Stimulated activated CD4-positive, alpha-beta T cell treated with anti-CD3 and anti-CD28 coated beads, Interleukin-12 subunit alpha, Interleukin-12 subunit beta, amount 100 ng/mL, for 24 hours (primary cell): ENCODE measurements at regions not wholly inside any gene's neighbourhood (a gene's known extent, or its start where the extent isn't known, plus 50 kb on each side); places are given as distances from the start of the nearest gene placed in this dataset.
"Not testable (repeated sequence)": the region's sequence is repeated elsewhere in the genome, so short reads cannot be mapped to it uniquely, and the experiment has no call there.

Experiments used
- DNase-seq, 2 experiments: peaks; one replicate each; pipeline ENCODE4 v3.0.0-alpha.2; 2020; ENCODE audit warnings: low read depth in 2 of 2

DNA sequence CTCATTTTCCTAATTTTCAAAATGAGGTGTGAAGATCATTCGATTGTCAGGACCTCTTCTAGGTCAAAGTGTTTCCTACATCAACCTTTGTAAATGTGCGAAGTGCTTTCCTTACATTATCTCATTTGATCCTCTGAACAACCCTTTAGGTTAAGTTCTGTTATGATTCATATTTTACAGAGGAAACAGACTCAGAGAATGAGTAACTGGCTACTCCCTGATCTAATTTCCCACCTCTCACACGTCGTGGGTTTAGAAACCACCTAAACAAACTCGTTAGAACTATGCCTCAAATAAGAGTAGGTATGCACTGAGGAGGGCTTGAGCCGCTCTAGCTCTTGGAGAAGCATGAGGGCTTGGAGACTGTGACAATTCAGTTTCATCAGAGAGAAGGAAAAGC is 148.6 kb downstream of the CD47 start:
- peak; percentile 11 to 15 for DNase-seq

DNA sequence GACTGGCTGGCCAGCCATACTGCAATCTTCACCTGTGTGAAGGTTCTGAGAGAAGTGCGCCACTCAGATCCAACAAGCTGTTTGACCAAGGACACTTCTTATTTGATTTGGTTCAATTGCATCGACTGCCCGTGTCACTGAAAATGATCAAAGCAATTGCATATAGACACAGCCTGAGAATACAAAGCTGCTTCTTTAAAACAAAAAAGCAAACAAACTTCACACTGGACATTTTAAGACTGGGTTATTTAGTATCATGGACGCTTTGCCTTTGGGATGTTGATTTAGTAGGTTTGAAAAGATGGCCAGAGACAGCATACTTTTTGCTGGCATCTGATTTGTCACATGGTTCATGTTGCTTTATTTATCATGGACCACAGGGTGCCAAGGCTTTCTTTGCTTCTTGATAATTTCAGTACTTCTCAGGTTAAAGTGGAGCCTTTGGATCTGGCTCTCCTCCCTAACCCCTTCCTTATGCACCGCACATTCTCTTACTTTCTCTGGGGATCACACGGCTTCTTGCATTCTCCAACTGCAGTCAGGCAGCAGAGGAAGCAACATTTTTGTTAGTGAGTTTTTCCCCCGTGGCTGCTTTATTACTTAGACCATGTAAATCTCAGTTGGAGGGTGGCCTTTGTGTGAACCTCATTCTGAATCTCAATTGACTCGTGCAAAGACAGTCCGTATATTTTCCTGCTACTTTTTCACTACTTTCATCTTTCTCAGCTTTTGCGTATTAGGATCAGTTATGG is 151.0 kb downstream of the CD47 start:
- no peak for DNase-seq

DNA sequence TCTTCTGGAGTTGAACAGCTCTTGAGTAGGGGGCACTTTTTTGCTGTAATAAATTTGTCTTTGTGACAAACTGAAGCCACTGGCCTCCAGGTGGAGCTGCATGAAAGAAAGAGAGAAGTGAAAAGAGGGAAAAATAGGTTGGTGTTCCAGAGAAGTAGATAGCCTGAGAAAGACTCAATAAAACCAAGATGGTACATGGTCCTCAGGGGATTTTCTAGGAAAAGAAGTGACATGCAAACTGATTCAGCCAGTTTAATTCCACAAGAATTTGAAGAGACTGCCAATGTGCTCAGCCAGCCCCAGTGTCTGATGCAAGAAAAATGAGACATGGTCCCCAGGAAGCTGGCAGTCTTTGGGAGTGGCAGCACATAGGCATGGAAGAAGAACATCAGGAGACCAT is 152.7 kb downstream of the CD47 start:
- DNase-seq, result no peak

DNA sequence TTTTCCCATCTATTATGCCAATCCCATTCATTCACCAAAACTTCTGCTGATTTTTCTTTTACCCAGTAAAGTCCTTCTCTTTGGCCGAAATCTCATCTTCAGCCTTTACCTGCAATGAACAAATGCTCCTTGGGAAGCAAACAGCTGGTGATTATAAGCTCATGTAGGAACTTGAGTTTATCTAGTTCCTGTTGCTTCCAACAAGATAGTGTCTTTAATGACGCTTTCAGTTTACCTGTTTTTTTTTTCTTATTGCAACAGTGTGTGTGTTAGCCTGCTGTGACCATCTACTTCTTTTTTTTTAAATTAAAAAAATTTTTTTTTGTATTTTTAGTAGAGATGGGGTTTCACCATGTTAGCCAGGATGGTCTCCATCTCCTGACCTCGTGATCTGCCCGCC is 156.0 kb downstream of the CD47 start:
- no peak for DNase-seq

DNA sequence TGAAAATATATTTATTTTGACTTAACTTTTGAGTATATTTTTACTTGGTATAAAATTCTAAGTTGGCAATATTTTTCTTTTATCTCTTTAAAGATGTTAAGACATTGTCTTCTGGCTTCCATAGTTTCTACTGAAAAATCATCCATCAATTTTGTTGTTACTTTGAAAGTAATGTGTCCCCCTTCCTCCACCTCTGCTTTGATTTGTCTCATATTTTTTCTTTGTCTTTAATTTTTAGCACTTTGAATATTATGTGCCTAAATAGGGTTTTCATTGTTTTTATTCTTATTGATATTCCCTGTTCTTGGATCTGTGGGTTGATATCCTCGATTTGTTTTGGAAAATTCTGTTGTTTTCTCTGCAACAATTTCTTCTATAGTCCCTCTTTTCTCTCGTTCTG is 157.4 kb downstream of the CD47 start:
- DNase-seq, result no peak

DNA sequence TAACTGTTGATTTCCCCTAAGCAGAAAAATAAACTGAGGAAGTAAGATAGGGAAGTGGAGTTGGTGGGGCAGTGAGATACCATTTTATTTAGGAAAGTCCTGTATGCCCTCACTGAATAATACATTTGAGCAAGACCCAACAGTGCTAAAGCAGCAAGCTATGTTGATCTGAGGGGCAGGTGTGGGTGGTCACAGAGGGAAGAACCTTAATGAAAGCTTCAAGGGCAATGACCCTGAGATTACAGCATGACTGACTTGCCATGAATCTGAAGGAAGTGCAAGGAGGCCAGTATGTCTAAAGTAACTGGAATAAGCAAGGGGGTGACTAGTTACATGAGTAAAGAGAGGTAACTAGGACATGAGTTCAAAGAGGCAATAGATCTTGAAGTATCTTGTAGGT is 159.5 kb downstream of the CD47 start:
- DNase-seq, result no peak

DNA sequence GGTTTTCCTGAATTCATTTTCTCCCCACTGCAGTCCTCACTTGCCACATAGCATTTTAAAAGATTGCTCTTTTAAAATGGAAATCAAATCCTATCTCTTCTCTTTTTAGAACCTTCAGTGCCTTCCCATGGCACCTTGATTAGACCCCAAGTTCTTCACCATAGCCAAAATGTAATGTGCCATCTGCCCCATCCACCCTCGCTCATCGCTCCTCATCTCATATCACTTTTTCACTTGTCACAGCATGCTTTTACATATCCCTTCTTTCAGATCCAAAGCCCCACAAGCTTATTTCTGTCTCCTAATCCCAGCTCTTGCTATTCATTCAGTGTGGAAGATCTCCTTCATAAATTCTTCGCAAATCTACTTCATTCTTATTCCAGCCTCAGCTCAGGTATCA is 161.7 kb downstream of the CD47 start:
- no peak for DNase-seq

DNA sequence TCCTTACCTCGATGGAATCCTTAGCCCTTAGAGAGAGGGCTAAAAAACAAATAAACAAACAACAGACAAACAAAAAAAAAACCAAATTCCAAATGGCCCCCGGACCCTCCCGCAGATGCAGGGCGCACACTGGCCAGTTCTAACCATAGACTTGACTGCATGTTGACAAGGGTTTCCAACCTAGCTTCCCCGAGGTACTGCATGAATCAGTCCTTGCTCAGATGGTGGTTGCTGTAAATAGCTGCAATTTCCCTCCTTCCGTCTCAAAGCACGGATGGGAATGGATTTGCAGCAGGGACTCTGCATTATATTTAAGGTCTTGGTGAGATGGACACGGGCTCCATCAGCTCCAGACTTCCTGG is 162.8 kb downstream of the CD47 start:
- DNase-seq, result no peak

DNA sequence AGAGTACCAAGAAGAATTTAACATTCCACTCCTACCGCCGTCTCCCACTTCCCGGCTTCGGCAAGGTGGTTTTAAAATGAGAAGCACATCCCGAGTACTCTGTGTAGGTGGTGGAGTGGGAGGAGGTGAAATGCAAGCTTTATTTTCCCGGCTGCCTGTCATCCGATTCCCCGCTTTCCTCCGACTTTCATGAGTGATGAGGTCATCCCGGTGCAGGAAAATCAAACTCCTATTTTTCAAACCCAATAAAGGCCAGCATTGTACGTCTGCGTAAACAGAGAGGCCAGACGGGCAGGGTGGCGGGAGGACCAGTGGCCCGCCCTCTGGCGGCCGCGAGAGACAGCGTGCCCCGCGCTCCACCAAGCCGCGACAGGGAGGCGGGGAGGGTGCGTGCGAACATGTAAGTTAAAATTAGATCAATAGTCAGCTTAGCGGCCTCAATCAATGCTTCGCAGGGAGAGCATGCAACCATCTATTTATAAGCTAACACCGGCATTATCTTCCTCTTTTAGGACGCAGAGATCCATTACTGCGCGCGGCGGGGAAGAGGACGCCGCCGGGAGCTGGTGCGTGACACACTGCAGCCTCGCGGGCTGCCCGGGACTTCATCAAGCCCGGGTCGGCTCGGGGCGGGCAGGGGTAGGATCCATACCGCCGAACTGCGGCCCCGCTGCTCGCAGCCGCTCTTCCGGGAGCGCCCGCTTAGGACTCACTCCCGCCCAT is 163.3 kb downstream of the CD47 start:
- DNase-seq, result peak; percentile 40 to 57

DNA sequence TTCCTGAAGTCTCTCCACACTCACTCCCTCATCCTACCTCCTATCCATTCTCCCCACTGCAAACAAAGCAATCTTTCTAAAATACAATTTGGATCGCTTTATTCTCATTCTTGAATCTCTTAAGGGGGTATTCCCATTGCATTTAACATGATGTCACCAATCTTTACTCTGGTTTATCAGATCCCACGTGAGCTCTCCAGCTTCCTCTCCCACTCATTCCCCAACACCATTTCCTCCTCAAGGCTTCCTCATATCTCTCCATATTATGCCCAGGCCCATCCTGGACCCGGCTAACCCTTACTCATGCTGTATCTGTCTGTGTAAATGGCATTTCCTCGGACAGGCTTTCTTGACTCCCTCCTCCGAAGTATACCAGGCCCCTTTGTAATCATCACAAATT is 165.0 kb downstream of the CD47 start:
- DNase-seq, result no peak

DNA sequence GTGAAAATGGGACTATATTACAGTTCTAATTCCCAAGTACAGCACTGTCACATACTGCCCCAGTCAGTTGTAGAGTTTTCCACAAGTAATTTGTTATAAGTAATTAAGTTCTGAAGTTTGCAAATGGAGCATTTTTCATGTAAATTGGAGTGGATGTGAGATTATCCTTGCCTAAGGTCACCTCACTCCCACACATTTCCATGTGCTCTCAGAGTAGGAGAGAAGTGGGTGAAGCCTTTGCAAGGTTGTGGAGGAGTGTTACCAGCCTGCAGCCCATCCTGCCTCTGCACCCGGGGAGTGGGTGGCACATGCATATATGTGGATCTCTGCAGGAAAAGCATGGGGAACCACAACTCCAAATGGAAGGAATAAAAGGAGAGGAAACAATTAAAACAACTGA is 169.8 kb downstream of the CD47 start:
- no peak for DNase-seq

DNA sequence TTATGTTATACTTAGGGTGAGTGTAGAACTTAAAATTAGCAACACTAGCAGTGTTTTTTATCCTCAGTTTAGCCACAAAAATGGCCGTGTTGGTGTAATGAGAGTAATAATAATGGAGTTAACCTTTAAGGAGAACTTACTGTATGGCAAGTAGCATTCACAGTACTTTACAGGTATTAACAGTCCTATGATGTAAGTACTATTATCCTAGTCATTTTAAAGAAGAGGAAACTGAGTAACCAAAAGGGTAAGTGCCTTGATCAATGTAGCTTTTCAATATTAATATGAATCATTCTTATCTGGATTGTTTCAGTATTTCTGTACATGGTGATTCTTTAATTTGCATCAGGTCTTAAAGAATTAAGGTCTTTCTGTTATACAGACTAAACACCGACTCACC is 170.3 kb downstream of the CD47 start:
- DNase-seq, result no peak

DNA sequence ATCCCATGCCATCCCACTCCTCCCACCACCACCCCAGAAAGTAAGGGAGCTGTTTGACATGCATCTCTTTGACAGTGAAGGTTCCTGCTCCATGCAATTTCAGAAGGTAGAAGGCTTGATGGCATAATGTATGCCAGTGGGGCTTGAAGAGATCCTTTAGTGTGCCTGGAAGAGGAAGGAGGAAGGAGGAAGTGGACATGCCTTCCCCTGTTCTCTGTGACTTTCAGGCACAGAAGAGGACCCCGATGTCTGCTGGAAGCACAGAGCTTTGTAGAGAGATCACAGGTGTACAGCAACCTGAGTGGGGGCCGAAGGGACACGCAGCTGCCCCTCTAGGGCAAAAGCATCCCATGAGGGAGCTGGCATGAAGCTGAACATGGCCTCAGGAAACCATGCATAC is 171.6 kb downstream of the CD47 start:
- DNase-seq, result no peak

DNA sequence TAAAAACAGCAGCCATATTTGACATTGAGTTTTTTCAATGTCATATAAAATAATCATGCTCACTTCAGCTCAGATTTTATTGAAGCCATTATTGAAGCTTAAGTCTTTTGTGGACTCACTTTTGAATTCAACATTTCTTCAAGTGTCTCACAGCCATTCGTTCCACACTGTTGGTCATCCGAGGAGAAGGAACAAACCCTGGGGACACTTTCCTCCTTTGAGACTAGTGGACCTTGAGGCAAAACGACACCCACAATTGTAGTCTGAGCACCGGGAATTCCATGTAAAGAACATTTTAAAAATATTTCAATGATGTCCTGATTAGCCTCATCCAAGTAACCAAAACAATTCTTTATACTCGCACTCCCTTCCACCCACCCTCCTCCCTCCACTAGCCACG is 174.7 kb downstream of the CD47 start:
- no peak for DNase-seq

DNA sequence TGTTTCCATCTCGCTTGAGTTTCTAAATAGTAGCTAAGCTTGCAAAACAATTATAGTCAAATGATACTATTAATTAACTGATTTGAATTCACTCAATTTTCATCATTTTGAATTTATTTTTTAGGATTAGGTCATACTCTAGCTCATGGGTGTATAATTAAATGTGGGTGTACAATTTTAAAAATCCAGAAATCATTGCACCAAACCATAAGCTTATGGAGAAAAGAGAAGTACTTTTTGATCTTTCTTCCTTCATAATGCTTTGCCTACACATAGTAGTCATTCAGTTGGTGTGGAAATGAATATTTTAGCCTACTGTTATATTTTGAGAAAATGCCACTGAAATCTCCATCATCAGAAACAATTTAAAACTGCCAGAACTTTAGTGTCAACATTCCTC is 175.1 kb downstream of the CD47 start:
- DNase-seq, result no peak

DNA sequence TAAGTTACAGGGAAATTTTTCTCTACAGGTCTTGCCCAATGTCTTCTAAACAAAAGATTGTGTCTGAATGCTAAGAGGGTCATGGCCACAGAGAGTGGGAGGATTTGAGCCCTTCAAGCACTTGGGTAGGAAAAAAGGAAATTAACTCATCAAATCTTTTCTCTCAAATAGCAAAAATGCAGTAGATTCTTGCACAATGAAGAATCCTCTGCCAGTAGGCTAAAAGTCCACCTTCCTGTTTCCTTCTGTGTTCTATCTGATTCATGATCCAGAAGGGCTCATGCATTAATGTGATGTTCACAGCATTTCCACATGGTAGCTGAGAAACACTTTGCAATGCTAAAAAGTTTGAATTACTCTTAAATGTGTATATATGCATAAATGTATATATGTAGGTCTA is 177.1 kb downstream of the CD47 start:
- no peak for DNase-seq

DNA sequence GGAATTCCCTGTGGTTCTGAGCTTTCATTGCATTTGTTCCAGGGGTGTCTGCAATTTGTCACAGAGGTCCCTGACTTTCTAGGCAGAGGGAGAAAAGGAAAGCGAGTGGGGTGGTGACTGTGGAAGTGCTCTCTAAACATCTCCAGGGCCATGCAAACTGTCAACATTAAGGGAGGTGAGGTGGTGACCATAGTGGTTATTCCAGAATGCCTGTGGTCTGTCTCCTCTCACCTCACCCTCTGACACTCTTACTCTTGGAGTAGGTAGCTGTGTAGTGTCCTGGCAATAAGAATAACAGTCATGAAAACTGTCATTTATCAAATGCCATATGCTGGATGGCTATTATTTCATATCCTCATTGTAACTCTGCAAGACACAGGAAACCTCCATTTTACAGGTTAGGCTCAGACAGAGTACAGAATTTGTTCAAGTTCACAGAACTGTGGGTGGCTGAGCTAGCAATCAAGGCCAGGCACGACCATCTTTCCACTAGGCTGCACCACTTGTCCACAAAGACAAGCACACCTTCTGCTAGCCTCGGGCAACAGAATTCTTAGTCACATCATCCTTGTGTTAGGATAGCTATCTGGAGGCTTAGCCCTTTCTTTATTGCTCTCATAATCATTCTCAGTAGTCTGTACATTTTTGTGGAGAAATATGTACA is 179.4 kb downstream of the CD47 start:
- no peak for DNase-seq

DNA sequence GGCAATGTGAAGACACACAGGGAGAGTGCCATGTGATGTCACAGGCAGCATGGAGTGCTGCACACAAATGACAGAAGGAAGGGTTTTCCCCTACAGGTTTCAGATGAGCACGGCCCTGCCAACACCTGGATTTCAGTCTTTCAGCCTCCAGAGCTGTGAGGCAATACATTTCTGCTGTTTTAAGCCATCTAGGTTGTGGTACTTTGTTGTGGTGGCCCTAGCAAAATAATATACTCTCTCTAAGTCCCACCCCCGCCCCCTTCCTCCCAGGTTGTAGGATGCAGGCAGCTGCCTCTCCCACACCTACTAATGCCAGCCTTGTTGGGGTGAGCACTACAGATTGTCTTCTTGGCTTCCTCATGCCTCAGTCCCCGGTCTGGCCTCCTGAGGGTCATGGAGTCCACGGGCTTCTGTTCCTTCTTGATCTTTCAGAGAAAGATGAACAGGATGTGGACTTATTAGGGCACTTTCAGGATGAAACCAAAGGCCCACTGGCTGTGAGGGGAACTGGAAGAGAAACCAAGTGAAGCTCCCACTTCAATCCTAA is 180.0 kb downstream of the CD47 start:
- DNase-seq, result peak in 1 of 2 experiments; percentile 20

DNA sequence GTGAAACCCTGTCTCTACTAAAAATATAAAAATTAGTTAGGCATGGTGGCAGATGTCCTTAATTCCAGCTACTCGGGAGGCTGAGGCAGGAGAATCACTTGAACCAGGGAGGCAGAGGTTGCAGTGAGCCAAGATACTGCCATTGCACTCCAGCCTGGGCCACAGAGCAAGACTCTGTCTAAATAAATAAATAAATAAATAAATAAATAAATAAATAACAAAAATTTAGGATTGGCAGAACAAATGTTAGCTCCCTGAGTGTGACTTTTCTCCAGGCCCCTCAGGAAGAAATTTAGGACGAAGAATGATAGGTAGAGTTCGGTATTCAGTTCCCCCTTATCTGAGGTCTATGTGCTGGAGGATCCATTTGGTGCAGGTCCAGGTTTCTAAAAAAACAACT is 181.2 kb downstream of the CD47 start:
- not testable (repeated sequence) for DNase-seq

DNA sequence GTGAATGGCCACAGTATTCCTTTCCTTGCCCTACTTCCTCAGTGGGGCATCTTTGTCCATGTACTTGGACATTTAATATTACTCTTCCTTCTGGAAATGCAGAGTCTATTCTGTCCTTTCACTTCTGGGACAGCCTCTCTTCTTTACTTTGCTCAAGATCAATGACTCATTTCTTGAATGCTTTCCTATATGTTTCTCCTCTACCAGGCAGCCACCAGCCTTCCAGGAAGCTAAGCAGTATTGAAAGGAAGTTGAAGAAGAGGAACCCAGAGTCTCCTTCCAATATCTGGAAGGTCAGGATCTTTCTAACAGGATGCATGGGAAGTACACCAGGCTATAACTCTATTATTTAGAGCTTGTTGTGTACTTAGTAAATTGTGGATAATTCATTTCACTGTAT is 182.8 kb downstream of the CD47 start:
- no peak for DNase-seq

DNA sequence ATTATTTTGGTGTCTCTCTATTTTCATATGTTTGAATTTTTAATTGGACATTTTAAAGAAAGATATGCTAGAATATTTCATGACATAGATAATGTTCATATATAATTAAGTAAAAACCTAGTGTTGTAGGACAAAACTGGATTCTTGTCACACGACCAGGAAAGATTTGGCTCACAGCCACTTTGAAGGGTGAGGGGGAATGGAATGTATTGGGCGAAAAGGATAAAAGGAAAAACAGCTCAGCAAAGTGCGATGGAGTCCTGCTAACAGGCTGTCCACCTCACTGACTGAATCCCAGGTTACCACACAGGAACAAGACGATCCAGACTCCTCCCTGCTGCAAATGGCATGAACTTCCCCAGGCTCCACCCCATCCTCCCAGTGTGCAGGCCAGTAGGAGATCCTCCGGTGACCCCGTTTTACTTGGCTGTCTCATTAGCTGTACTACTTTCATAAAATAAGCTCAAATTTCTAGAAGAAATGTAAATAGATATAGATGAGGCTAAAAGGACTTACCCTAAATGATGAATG is 186.2 kb downstream of the CD47 start:
- DNase-seq, result no peak

DNA sequence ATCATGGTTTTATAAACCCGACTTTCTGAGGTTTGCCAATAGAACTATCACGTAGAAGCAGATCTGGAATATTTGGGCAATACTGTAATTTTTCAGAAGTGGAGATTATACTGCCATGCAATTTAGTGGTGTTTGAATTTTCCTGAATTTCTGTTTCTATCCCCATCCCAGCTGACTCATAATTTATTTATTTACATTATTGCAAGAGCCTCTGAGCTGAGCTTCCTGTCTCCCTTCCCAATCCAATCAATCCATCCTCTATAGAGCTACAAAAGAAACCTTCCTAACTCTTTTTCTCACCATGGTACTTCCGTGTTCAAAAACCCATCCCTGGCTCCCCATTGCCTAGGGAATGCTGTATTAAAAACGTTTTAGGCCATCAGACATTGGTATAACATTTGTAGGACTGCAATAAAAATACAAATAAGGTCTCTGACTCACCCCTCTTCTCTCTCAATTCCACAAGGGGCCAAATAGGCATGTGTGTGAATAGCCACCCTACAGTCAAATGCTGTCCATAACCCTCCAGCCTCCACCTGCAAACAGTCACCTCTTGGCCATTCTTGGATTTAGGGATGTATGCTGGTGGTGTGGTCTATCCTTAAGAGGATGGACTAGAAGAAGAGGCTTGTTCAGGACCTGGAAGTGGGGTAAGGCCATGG is 190.7 kb downstream of the CD47 start:
- no peak for DNase-seq
